ENCODE measurements at regions not wholly inside any gene's neighbourhood (a gene's known extent, or its start where the extent isn't known, plus 50 kb on each side); places are given as distances from the start of the nearest gene placed in this dataset.

- TF ChIP-seq EZH2phosphoT487 (IDR thresholded peaks at IDR 0.05; ENCODE audit: insufficient read depth, low read depth) (no peak), EZH2 (IDR thresholded peaks at IDR 0.05; ENCODE audit: insufficient read depth, poor library complexity, severe bottlenecking) (no peak)
These were observed 737.5 kb upstream of the NDST4 start for GRCh38 chr4:115850799-115851509.

Measured in GM23248 (cell line).